ENCODE measurements at regions not wholly inside any gene's neighbourhood (a gene's known extent, or its start where the extent isn't known, plus 50 kb on each side); places are given as distances from the start of the nearest gene placed in this dataset.

DNA sequence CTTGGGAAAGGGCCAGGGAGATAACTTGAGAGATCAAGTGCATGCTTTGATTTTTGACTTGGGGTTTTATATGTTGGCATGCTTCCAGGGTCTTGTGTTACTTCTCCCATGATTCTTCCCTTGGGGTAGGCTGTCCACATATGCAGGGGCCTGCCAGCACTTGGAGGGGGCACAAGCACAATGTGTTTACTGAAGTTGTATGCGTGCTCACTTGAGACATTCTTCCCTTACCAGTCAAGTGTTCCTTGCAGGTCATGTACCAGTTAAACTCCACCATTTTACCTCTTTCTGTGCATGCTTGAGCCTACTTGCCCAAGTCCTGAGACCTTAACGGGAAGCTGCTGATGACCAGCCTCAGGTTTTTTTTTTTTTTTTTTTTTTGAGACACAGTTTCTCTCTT lies 1880.5 kb downstream of the ARAP2 start:
- no peak for TF ChIP-seq SUZ12 (IDR thresholded peaks at IDR 0.05; ENCODE audit: extremely low read depth, insufficient read depth, insufficient read length)
- TF ChIP-seq ZNF274 (IDR thresholded peaks at IDR 0.05; ENCODE audit: low read depth, low read length): no peak
- no peak for TF ChIP-seq YY1 (IDR thresholded peaks at IDR 0.05; ENCODE audit: insufficient read depth, insufficient read length)

Measured in NT2/D1 (cell line).